HepG2 (cell line): ENCODE measurements at regions not wholly inside any gene's neighbourhood (a gene's known extent, or its start where the extent isn't known, plus 50 kb on each side); places are given as distances from the start of the nearest gene placed in this dataset.

Experiments used
- ATAC-seq: fragments of 200-7000 bp; cut with Tn5 transposase; 3 replicates; pipeline ENCODE4 v1.9.1; 2020; ENCODE audit warnings: mild to moderate bottlenecking, moderate library complexity
- BruUV-seq: library from RNA; stranded (reverse); fragments of 400-500 nt; replicated peaks from 2 replicates; lab custom pipeline; 2021; lab: Mats Ljungman, UMichigan
- CTCF ChIA-PET: fragments of 300-600 bp; formaldehyde crosslinking; extraction: SDS; loops from one replicate; lab custom pipeline; 2021; ENCODE audit warnings: low total read pairs, inconsistent platforms, low intra/inter-chr PET ratio; lab: Yijun Ruan, JAX
- POLR2A ChIA-PET: fragments of 350-600 bp; sonication (Branson Sonifier 250); formaldehyde crosslinking; loops from one replicate; lab custom pipeline; 2020; ENCODE audit warnings: antibody characterized with exemption, inconsistent platforms; lab: Yijun Ruan, JAX
- DNase-seq: peaks from one replicate; pipeline ENCODE4 v3.0.0-alpha.2; 2015; ENCODE audit warnings: low spot score
- FAIRE-seq: peaks from 3 replicates; lab custom pipeline; 2011; peaks lifted over from hg19 to GRCh38; lab: Jason Lieb, UNC
- H2AFZ ChIP-seq: one replicate; pipeline ENCODE4 v1.6.1; 2011; ENCODE audit warnings: low read length, inconsistent platforms
- H3K27ac ChIP-seq: fragments of 300-600 bp; 3 replicates; pipeline ENCODE4 v1.8.0; 2011; ENCODE audit warnings: mixed run types, mild to moderate bottlenecking, mixed read lengths, low read length, inconsistent platforms; ENCODE audit not compliant: insufficient read depth; ENCODE audit errors: extremely low read length
- H3K27me3 ChIP-seq, 2 experiments: fragments of 200-600 bp in 1 of 2; 2 replicates in 1 of 2; 3 replicates in 1 of 2; pipeline versions ENCODE4 v1.6.0 to v1.8.0; 2011; ENCODE audit warnings: low read length in 2 of 2, mild to moderate bottlenecking in 2 of 2, moderate library complexity in 2 of 2, inconsistent platforms in 1 of 2; ENCODE audit not compliant: insufficient read depth in 2 of 2, control insufficient read depth in 1 of 2
- H3K36me3 ChIP-seq, 2 experiments: fragments of 200-600 bp in 1 of 2; replicated peaks in 1 of 2; 2 replicates in 1 of 2; 3 replicates in 1 of 2; pipeline versions ENCODE4 v1.5.1 to v1.8.0; 2011; ENCODE audit warnings: low read length in 2 of 2, inconsistent platforms in 1 of 2; ENCODE audit not compliant: insufficient read depth in 2 of 2, control insufficient read depth in 1 of 2
- H3K4me1 ChIP-seq: 2 replicates; pipeline ENCODE4 v1.5.1; 2012; ENCODE audit warnings: low read length, inconsistent platforms; ENCODE audit not compliant: insufficient read depth
- H3K4me2 ChIP-seq: 2 replicates; pipeline ENCODE4 v1.6.0; 2011; ENCODE audit warnings: low read depth, low read length, inconsistent platforms
- H3K4me3 ChIP-seq, 3 experiments: fragments of 200-600 bp in 1 of 3; sonication (generic), shearing (Covaris generic) in 1 of 3; replicated peaks in 1 of 3; 2 replicates each; pipeline ENCODE4 v1.5.1; 2011 to 2016; ENCODE audit warnings: low read length in 3 of 3, inconsistent platforms in 2 of 3, low read depth in 2 of 3, mild to moderate bottlenecking in 2 of 3, control low read depth in 1 of 3, mixed read lengths in 1 of 3; ENCODE audit not compliant: insufficient read depth in 1 of 3
- H3K79me2 ChIP-seq: one replicate; pipeline ENCODE4 v1.6.1; 2011; ENCODE audit warnings: low read length, inconsistent platforms; ENCODE audit not compliant: insufficient read depth
- H3K9ac ChIP-seq: 2 replicates; pipeline ENCODE4 v1.6.0; 2011; ENCODE audit warnings: mild to moderate bottlenecking, low read depth, low read length, inconsistent platforms; ENCODE audit not compliant: insufficient read depth
- H3K9me3 ChIP-seq: 2 replicates; pipeline ENCODE4 v1.5.1; 2012; ENCODE audit warnings: mild to moderate bottlenecking, low read length
- H4K20me1 ChIP-seq: 2 replicates; pipeline ENCODE4 v1.6.0; 2011; ENCODE audit warnings: inconsistent platforms, mild to moderate bottlenecking, low read length, moderate library complexity; ENCODE audit not compliant: insufficient read depth
- FOXA3 ChIP-seq: IDR thresholded peaks from 2 replicates; pipeline ENCODE4 v1.6.1; 2016; ENCODE audit warnings: missing genetic modification reagents, missing compliant biosample characterization
- FOXP1 ChIP-seq, 2 experiments: fragments of 450-650 bp in 1 of 2; IDR thresholded peaks; 2 replicates each; pipeline ENCODE4 v1.6.1; 2017 to 2018; ENCODE audit warnings: antibody characterized with exemption in 1 of 2
- HDAC6 ChIP-seq: fragments of 200-600 bp; sonication (generic); IDR thresholded peaks from 2 replicates; pipeline ENCODE4 v1.7.0; 2017; ENCODE audit warnings: mild to moderate bottlenecking, antibody characterized with exemption, low read length, low read depth
- HMG20A ChIP-seq: IDR thresholded peaks from 2 replicates; pipeline ENCODE4 v1.6.1; 2016; ENCODE audit warnings: borderline replicate concordance
- NAIF1 ChIP-seq: sonication (generic); formaldehyde crosslinking; IDR thresholded peaks from 2 replicates; pipeline ENCODE4 v1.5.0; 2020; ENCODE audit warnings: mild to moderate bottlenecking, missing genetic modification reagents, borderline replicate concordance
- NCOA2 ChIP-seq: sonication (generic); formaldehyde crosslinking; IDR thresholded peaks from 2 replicates; pipeline ENCODE4 v1.8.0; 2022; ENCODE audit warnings: inconsistent platforms
- NR2F1 ChIP-seq, 2 experiments: fragments of 450-650 bp in 1 of 2; formaldehyde crosslinking in 1 of 2; IDR thresholded peaks; 2 replicates each; pipeline versions ENCODE4 v1.5.0 to v1.6.1; 2016 to 2020; ENCODE audit warnings: mild to moderate bottlenecking in 1 of 2, missing compliant biosample characterization in 1 of 2, missing genetic modification reagents in 1 of 2, moderate library complexity in 1 of 2
- SOX5 ChIP-seq: IDR thresholded peaks from 2 replicates; pipeline ENCODE4 v1.6.1; 2016; ENCODE audit warnings: borderline replicate concordance
- TBP ChIP-seq: sonication (generic); formaldehyde crosslinking; IDR thresholded peaks from 2 replicates; pipeline ENCODE4 v1.5.0; 2020; ENCODE audit warnings: missing genetic modification reagents
- TRAFD1 ChIP-seq: sonication (generic); formaldehyde crosslinking; IDR thresholded peaks from 2 replicates; pipeline ENCODE4 v1.5.1; 2020; ENCODE audit warnings: missing genetic modification reagents, mild to moderate bottlenecking, borderline replicate concordance
- ZBTB3 ChIP-seq: sonication (generic); formaldehyde crosslinking; IDR thresholded peaks from 2 replicates; pipeline ENCODE4 v1.4.0; 2020; ENCODE audit warnings: low read depth, mild to moderate bottlenecking, moderate library complexity, missing genetic modification reagents, borderline replicate concordance
- ZFP41 ChIP-seq: sonication (generic); formaldehyde crosslinking; IDR thresholded peaks from 2 replicates; pipeline ENCODE4 v1.4.0; 2020; ENCODE audit warnings: mild to moderate bottlenecking, missing genetic modification reagents, borderline replicate concordance
- ZNF556 ChIP-seq: sonication (generic); formaldehyde crosslinking; IDR thresholded peaks from 2 replicates; pipeline ENCODE4 v1.4.0; 2020; ENCODE audit warnings: mild to moderate bottlenecking, missing genetic modification reagents, borderline replicate concordance
- ZNF670 ChIP-seq: sonication (generic); formaldehyde crosslinking; IDR thresholded peaks from 2 replicates; pipeline ENCODE4 v1.8.0; 2022; ENCODE audit warnings: mild to moderate bottlenecking, missing genetic modification reagents, borderline replicate concordance
- ZSCAN5A ChIP-seq: sonication (generic); formaldehyde crosslinking; IDR thresholded peaks from 2 replicates; pipeline ENCODE4 v1.8.0; 2022; ENCODE audit warnings: mild to moderate bottlenecking, missing genetic modification reagents, borderline replicate concordance
- in situ Hi-C: cut with HindIII; loops from 2 replicates; pipeline ENCODE4 v1.10.0; 2017; ENCODE audit warnings: low pct_unique_long_range_greater_than_20kb; ENCODE audit not compliant: extremely low pct_ligation_motif_present
- intact Hi-C: fragments of 100-400 bp; cut with micrococcal nuclease; formaldehyde crosslinking; loops from one replicate; pipeline ENCODE4 v1.10.0; 2022; ENCODE audit not compliant: unreplicated experiment

GRCh38 chr18:39523281-39523680, 1957.7 kb upstream of the CELF4 start (continued):
- TF ChIP-seq ZSCAN5A (CRISPR knock-in tag) (no peak), FOXA3 (CRISPR knock-in tag) (peak; percentile 37; the same call in 1 of the 2 replicates), FOXP1 (IDR thresholded peaks at IDR 0.05) (no peak), FOXP1 (CRISPR knock-in tag; IDR thresholded peaks at IDR 0.05) (peak; percentile 51), TBP (CRISPR knock-in tag) (no peak), NR2F1 (CRISPR knock-in tag; IDR thresholded peaks at IDR 0.05) (peak; percentile 53 to 83; a peak in 3 of 4 replicates), ZNF556 (CRISPR knock-in tag) (no peak)

DNA sequence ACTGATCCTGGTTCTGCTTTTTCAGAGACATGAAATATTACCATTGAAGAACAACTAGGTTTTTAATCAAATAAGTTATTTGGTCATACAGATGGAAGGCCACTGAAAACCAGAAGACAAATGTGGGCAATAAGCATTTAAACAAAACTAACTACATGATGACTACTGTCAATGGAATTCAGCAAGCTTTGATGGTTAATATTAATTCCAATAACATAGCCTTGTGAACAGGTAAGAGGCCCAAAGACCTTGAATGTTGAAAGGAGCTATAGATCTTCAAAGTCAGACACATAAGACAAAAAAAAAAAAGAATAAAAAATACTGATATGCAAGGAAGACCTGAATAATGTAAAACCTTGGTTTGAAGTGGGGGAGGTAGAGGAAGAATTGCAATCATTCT, 1955.6 kb upstream of the CELF4 start:
- Histone ChIP-seq H3K4me1 (peaks cover 28% of the 10 kb centered on the region), H3K4me3 (no peak overlapping the region), H3K27me3 (no peaks in the 10 kb centered on the region), H3K27ac (no peak overlapping the region), H3K9ac (no peak overlapping the region), H2AFZ (no peak overlapping the region), H3K9me3 (no peaks in the 10 kb centered on the region), H3K79me2 (no peaks in the 10 kb centered on the region), H3K36me3 (no peaks in the 10 kb centered on the region), H3K4me2 (no peak overlapping the region), H4K20me1 (no peaks in the 10 kb centered on the region)
- DNase-seq: peak; percentile 45
- CTCF ChIA-PET: no interaction called here
- no peak for FAIRE-seq
- POLR2A ChIA-PET: no interaction called here
- ATAC-seq: no peak
- TF ChIP-seq HMG20A (CRISPR knock-in tag) (peak; percentile 47; the same call in 1 of the 2 replicates), HDAC6 (no peak), TRAFD1 (CRISPR knock-in tag) (no peak), NAIF1 (no peak), ZBTB3 (CRISPR knock-in tag) (no peak), ZFP41 (CRISPR knock-in tag) (no peak), NCOA2 (CRISPR knock-in tag) (peak; percentile 20; the same call in 1 of the 2 replicates), ZNF670 (CRISPR knock-in tag) (no peak), SOX5 (peak; percentile 13; the same call in 1 of the 2 replicates)
- in situ Hi-C loops: no loop called here
- intact Hi-C loops: no loop called here
- BruUV-seq: no TSS peak
